ENCODE measurements at regions not wholly inside any gene's neighbourhood (a gene's known extent, or its start where the extent isn't known, plus 50 kb on each side); places are given as distances from the start of the nearest gene placed in this dataset.

- TF ChIP-seq CREB1 (IDR thresholded peaks at IDR 0.05) (no peak), CREB1 (CRISPR knock-in tag; IDR thresholded peaks at IDR 0.05) (no peak), AHDC1 (CRISPR knock-in tag; IDR thresholded peaks at IDR 0.05; ENCODE audit: borderline replicate concordance) (no peak), CTCF (CRISPR knock-in tag; IDR thresholded peaks at IDR 0.05) (no peak), JUND (CRISPR knock-in tag; IDR thresholded peaks at IDR 0.05) (no peak), ATF7 (IDR thresholded peaks at IDR 0.05) (no peak), ATF7 (CRISPR knock-in tag; IDR thresholded peaks at IDR 0.05) (no peak), POLR2A (IDR thresholded peaks at IDR 0.05; ENCODE audit: insufficient read depth in 1 of 2, low read depth in 2 of 2, low read length in 2 of 2) (no peak), NR2F2 (IDR thresholded peaks at IDR 0.05; ENCODE audit: borderline replicate concordance, low read depth) (no peak), ZNF777 (CRISPR knock-in tag; IDR thresholded peaks at IDR 0.05) (no peak), THAP7 (CRISPR knock-in tag; IDR thresholded peaks at IDR 0.05) (no peak), FOSL1 (CRISPR knock-in tag; IDR thresholded peaks at IDR 0.05; ENCODE audit: borderline replicate concordance) (no peak), SUZ12 (IDR thresholded peaks at IDR 0.05; ENCODE audit: low read depth, low read length) (no peak)
Observed at GRCh38 chr11:15599376-15599775, 484.7 kb downstream of the INSC start.
